ENCODE measurements at regions not wholly inside any gene's neighbourhood (a gene's known extent, or its start where the extent isn't known, plus 50 kb on each side); places are given as distances from the start of the nearest gene placed in this dataset.

DNA sequence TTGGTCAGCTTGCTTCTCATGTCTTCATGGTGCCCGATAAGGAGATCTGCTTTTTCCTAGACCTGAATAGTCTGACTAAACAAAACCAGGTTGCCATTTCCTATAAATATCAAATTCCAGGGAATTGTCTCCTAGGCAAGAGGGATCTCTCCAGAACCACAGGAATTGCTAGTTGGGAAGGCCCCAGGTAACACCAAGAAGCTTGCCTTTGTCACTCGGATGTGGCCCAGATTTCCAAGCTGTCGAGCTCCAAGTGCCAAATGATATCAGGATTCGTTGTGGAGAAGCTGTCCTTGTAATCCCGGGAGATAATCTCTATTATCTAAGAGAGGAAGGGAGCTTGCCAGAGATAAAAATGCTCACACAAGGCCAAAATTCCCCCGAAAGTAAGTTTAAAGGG is 1288.5 kb upstream of the AUTS2 start:
- Histone ChIP-seq H3K9me1 (ENCODE audit: insufficient read depth, low read length) (no peaks in the 10 kb centered on the region), H3K4ac (ENCODE audit: low read depth, low read length) (no peak overlapping the region), H2AK9ac (replicated peaks; ENCODE audit: low read depth, low read length, poor library complexity) (no peak overlapping the region), H3K4me1 (ENCODE audit: control insufficient read depth, insufficient read depth, low read length) (no peaks in the 10 kb centered on the region), H3K36me3 (ENCODE audit: control insufficient read depth, insufficient read depth, low read length) (no peaks in the 10 kb centered on the region), H2AK5ac (ENCODE audit: low read depth, low read length) (no peak overlapping the region), H4K8ac (ENCODE audit: low read depth in 2 of 2, low read length in 2 of 2) (no peak overlapping the region), H3K4me2 (ENCODE audit: low read depth, low read length) (no peak overlapping the region), H2BK20ac (ENCODE audit: low read depth, low read length) (no peak overlapping the region), H3K23ac (ENCODE audit: low read depth, low read length) (no peak overlapping the region), H3K4me3 (ENCODE audit: insufficient read depth, low read depth, low read length) (no peak overlapping the region), H3K14ac (replicated peaks; ENCODE audit: low read depth, low read length) (no peak overlapping the region), H3K9ac (ENCODE audit: low read depth, low read length) (no peak overlapping the region), H2BK5ac (ENCODE audit: low read depth, low read length, poor library complexity, severe bottlenecking) (no peak overlapping the region), H3K27ac (ENCODE audit: insufficient read depth, low read length) (no peak overlapping the region), H3K18ac (ENCODE audit: low read depth, low read length) (no peak overlapping the region), H3K56ac (ENCODE audit: extremely low read depth, insufficient read depth, low read length) (no peak overlapping the region), H4K20me1 (ENCODE audit: insufficient read depth, low read length) (no peaks in the 10 kb centered on the region), H3K79me1 (ENCODE audit: low read depth in 1 of 2, low read length in 2 of 2) (no peaks in the 10 kb centered on the region), H3K27me3 (ENCODE audit: control insufficient read depth, insufficient read depth, low read length) (no peaks in the 10 kb centered on the region), H2AFZ (replicated peaks; ENCODE audit: low read length, poor library complexity) (no peak overlapping the region), H2BK120ac (ENCODE audit: low read depth, low read length) (no peak overlapping the region), H4K5ac (ENCODE audit: low read depth, low read length) (no peak overlapping the region), H4K91ac (ENCODE audit: insufficient read depth, low read depth, low read length) (no peak overlapping the region), H3K9me3 (ENCODE audit: control insufficient read depth, insufficient read depth, low read length) (peaks cover 20% of the 10 kb centered on the region), H2BK15ac (ENCODE audit: low read depth, low read length) (no peak overlapping the region)
- intact Hi-C loops (cut with micrococcal nuclease) (no loop called here), in situ Hi-C loops (cut with MboI; ENCODE audit: low sequenced_read_pairs) (no loop called here), dilution Hi-C loops (cut with HindIII; ENCODE audit: low sequenced_read_pairs, unreplicated experiment) (no loop called here)
- ATAC-seq (ENCODE audit: low read depth) = no peak
- no peak for DNase-seq
- ChIA-PET CTCF (no interaction called here), POLR2A (ENCODE audit: unreplicated experiment) (no interaction called here)
- no TSS peak for BruUV-seq (replicated peaks)
- WGBS, 2 experiments (ENCODE audit: extremely low coverage in 2 of 2, insufficient read length in 1 of 2) = no CpG with 5 or more reads among the region's 6 CpGs
- TF ChIP-seq, protein P1, sequence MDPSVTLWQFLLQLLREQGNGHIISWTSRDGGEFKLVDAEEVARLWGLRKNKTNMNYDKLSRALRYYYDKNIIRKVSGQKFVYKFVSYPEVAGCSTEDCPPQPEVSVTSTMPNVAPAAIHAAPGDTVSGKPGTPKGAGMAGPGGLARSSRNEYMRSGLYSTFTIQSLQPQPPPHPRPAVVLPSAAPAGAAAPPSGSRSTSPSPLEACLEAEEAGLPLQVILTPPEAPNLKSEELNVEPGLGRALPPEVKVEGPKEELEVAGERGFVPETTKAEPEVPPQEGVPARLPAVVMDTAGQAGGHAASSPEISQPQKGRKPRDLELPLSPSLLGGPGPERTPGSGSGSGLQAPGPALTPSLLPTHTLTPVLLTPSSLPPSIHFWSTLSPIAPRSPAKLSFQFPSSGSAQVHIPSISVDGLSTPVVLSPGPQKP (IDR thresholded peaks at IDR 0.05; ENCODE audit: borderline replicate concordance, low read depth, low read length) = no peak
- TF ChIP-seq, protein P2, sequence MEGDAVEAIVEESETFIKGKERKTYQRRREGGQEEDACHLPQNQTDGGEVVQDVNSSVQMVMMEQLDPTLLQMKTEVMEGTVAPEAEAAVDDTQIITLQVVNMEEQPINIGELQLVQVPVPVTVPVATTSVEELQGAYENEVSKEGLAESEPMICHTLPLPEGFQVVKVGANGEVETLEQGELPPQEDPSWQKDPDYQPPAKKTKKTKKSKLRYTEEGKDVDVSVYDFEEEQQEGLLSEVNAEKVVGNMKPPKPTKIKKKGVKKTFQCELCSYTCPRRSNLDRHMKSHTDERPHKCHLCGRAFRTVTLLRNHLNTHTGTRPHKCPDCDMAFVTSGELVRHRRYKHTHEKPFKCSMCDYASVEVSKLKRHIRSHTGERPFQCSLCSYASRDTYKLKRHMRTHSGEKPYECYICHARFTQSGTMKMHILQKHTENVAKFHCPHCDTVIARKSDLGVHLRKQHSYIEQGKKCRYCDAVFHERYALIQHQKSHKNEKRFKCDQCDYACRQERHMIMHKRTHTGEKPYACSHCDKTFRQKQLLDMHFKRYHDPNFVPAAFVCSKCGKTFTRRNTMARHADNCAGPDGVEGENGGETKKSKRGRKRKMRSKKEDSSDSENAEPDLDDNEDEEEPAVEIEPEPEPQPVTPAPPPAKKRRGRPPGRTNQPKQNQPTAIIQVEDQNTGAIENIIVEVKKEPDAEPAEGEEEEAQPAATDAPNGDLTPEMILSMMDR (conservative IDR thresholded peaks at IDR 0.05; ENCODE audit: low read depth, low read length) = no peak
- TF ChIP-seq CEBPB (IDR thresholded peaks at IDR 0.05; ENCODE audit: low read depth, low read length) (no peak), MXI1 (IDR thresholded peaks at IDR 0.05; ENCODE audit: borderline replicate concordance, low read depth, low read length) (no peak), RAD21 (IDR thresholded peaks at IDR 0.05; ENCODE audit: low read length) (no peak), NFE2L2 (IDR thresholded peaks at IDR 0.05; ENCODE audit: low read depth, low read length) (no peak), RCOR1 (IDR thresholded peaks at IDR 0.05; ENCODE audit: insufficient replicate concordance, low read length) (no peak), FOS (IDR thresholded peaks at IDR 0.05; ENCODE audit: low read depth, low read length) (no peak), BHLHE40 (IDR thresholded peaks at IDR 0.05; ENCODE audit: low read depth, low read length) (no peak), POLR2A (IDR thresholded peaks at IDR 0.05; ENCODE audit: low read depth, low read length) (no peak), RFX5 (IDR thresholded peaks at IDR 0.05; ENCODE audit: low read depth, low read length) (no peak), MAZ (IDR thresholded peaks at IDR 0.05; ENCODE audit: borderline replicate concordance, low read depth, low read length) (no peak), MAFK (IDR thresholded peaks at IDR 0.05; ENCODE audit: low read depth, low read length) (no peak), CHD1 (IDR thresholded peaks at IDR 0.05; ENCODE audit: low read depth, low read length) (no peak)
- TF ChIP-seq, protein P3, sequence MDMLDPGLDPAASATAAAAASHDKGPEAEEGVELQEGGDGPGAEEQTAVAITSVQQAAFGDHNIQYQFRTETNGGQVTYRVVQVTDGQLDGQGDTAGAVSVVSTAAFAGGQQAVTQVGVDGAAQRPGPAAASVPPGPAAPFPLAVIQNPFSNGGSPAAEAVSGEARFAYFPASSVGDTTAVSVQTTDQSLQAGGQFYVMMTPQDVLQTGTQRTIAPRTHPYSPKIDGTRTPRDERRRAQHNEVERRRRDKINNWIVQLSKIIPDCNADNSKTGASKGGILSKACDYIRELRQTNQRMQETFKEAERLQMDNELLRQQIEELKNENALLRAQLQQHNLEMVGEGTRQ (IDR thresholded peaks at IDR 0.05; ENCODE audit: low read depth, low read length) = no peak

All from IMR-90 (cell line).